ENCODE measurements at regions not wholly inside any gene's neighbourhood (a gene's known extent, or its start where the extent isn't known, plus 50 kb on each side); places are given as distances from the start of the nearest gene placed in this dataset.
"Not testable (repeated sequence)": the region's sequence is repeated elsewhere in the genome, so short reads cannot be mapped to it uniquely, and the experiment has no call there.

DNA sequence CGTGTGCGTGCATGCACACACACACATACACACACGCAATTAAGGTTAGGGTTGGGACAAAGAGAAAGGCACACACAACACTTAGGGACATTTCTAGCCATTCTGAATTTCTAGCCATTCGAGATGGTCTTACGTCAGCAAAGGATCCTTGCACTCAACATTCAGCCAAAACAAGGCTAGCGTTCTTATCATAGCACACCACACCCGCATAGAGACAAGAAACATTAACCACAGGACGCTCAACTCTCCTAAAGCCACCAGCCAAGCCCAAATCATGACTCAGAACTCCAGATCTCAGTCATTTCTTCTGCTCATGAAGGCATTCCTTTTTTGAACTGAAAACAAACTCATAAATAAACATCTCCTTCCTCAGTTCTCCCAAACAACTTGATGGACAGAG is 106.8 kb downstream of the LMO4 start:
- no peak for TF ChIP-seq POLR2A (IDR thresholded peaks at IDR 0.05)
- TF ChIP-seq, protein P1, sequence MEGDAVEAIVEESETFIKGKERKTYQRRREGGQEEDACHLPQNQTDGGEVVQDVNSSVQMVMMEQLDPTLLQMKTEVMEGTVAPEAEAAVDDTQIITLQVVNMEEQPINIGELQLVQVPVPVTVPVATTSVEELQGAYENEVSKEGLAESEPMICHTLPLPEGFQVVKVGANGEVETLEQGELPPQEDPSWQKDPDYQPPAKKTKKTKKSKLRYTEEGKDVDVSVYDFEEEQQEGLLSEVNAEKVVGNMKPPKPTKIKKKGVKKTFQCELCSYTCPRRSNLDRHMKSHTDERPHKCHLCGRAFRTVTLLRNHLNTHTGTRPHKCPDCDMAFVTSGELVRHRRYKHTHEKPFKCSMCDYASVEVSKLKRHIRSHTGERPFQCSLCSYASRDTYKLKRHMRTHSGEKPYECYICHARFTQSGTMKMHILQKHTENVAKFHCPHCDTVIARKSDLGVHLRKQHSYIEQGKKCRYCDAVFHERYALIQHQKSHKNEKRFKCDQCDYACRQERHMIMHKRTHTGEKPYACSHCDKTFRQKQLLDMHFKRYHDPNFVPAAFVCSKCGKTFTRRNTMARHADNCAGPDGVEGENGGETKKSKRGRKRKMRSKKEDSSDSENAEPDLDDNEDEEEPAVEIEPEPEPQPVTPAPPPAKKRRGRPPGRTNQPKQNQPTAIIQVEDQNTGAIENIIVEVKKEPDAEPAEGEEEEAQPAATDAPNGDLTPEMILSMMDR (IDR thresholded peaks at IDR 0.05) = no peak
- no peaks in the 10 kb centered on the region for H3K36me3 ChIP-seq (ENCODE audit: low read depth, missing control alignments)
- peak; percentile 53 for DNase-seq
- peak overlapping the region in 1 of 2 donors; percentile 57 for H3K27ac ChIP-seq
- intact Hi-C loops (cut with DNase I; ENCODE audit: low total_unique reads) = no loop called here
- H3K27me3 ChIP-seq = no peaks in the 10 kb centered on the region
- WGBS, 2 donors = 51 to 61% methylated on average over 8 of the region's 8 CpGs
- H3K4me3 ChIP-seq = no peak overlapping the region
- H3K4me1 ChIP-seq = peaks cover 22% of the 10 kb centered on the region
- H3K9me3 ChIP-seq = no peaks in the 10 kb centered on the region

DNA sequence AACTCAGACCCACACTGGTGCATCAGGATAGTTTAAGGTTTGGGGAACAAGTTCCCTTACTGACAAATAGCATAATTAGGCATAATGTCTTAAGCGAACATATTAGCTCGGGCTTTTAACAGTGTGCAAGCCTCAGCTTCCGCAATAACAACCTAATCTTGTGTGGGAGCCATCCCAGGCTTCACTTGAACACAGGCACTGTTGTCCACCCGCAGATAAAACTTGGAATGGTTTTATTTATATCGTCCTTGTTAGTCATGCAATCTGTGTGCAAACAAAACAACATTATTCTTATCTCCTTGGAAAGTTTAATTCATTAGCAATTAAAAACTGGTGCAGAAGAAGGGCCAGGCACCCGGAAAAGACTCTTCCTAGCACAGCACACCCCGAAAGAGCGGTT is 107.4 kb downstream of the LMO4 start:
- Histone ChIP-seq H3K4me1 (peaks cover 22% of the 10 kb centered on the region), H3K27ac (peak overlapping the region; percentile 32 to 57)
- H3K4me3 ChIP-seq; H3K36me3 ChIP-seq (ENCODE audit: low read depth, missing control alignments); intact Hi-C loops (cut with DNase I; ENCODE audit: low total_unique reads); H3K9me3 ChIP-seq; H3K27me3 ChIP-seq: not testable (repeated sequence)
- DNase-seq = peak; percentile 64
- WGBS, 2 donors = 32 to 42% methylated on average over 8 of the region's 8 CpGs

DNA sequence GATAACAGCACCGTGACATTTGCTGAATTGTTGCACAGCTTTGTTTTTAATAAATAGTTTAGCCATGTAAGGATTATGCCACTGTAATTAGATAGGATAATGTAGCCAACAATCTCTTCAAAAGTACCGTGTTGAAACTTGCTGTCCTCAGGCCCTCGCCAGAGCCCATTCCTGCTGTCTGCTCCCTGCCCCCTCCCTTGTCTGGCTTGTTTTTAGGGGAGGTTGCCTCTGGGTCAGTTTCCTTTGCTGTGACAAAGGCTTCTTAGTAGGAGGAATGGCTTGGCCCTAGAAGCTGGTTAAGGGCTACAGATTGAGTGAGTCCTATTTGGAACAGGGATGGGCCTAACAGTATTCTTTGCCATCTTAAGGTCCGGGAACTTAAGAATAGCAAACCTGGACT is 107.9 kb downstream of the LMO4 start:
- H3K27me3 ChIP-seq = no peaks in the 10 kb centered on the region
- intact Hi-C loops (cut with DNase I; ENCODE audit: low total_unique reads) = no loop called here
- peak overlapping the region; percentile 32 to 57 for H3K27ac ChIP-seq
- WGBS, 2 donors = 30 to 38% methylated on average over 4 of the region's 4 CpGs
- H3K36me3 ChIP-seq (ENCODE audit: low read depth, missing control alignments) = no peaks in the 10 kb centered on the region
- H3K4me1 ChIP-seq = peaks cover 22% of the 10 kb centered on the region
- peak; percentile 72 for DNase-seq
- no peaks in the 10 kb centered on the region for H3K9me3 ChIP-seq
- H3K4me3 ChIP-seq = no peak overlapping the region
- TF ChIP-seq, protein P1 (IDR thresholded peaks at IDR 0.05) = no peak
- no peak for TF ChIP-seq POLR2A (IDR thresholded peaks at IDR 0.05)

DNA sequence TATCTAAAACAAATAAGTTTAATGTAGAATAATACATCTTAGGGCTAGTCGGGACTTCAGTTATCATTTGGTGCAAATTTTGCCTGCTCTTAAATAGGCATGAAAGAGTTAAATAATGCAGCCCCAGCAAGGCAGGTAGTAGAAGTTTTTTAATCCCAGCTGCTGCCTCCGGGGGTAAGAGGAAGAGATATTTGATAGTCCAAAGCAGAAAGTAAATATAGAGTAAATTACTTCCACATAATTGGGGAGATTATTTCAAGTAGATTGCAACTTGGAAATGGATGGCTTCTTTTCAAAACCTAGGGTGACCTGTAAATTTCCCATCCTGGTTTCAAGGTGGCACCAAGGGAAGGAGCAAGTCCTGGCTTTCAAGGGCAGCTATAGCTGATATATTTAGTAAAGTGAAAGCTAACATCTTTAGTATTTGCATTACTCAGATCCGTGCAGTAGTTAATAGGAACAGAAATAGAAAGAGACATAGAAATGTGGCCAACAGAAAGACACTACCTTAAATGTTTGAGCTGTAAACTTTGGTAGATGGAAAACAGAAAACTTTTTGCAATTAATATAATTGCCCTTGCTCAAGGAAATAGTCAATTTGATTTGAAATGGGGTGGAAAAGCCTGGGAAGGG is 109.1 kb downstream of the LMO4 start:
- no peaks in the 10 kb centered on the region for H3K9me3 ChIP-seq
- no peak for TF ChIP-seq POLR2A (IDR thresholded peaks at IDR 0.05)
- TF ChIP-seq, protein P1 (IDR thresholded peaks at IDR 0.05) = no peak
- no peaks in the 10 kb centered on the region for H3K27me3 ChIP-seq
- no peaks in the 10 kb centered on the region for H3K36me3 ChIP-seq (ENCODE audit: low read depth, missing control alignments)
- peaks cover 20% of the 10 kb centered on the region for H3K4me1 ChIP-seq
- 59 to 61% methylated on average over 3 of the region's 3 CpGs for WGBS, 2 donors
- DNase-seq = no peak
- intact Hi-C loops (cut with DNase I; ENCODE audit: low total_unique reads) = no loop called here
- no peak overlapping the region for H3K4me3 ChIP-seq
- peak overlapping the region in 1 of 2 donors; percentile 57 for H3K27ac ChIP-seq

DNA sequence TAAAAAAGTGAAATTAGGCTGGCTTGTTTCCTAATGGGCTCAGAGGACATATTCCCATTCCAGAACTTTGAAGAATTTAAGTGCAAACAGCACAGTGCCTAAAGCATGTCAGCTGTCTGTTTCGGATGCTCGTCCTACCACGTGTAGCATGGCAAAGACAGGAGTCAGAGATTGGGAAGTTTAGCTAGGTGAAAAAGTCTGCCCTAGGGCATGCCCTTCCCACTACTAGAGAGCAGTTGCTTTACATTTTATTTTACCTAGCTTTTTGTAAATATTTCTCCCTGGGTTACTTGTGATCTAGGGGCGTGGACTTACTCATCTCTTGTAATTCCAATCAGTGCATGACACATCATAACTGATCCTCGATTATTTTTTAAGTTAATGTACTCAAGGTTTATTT is 111.1 kb downstream of the LMO4 start:
- DNase-seq = no peak
- Histone ChIP-seq H3K4me3 (no peak overlapping the region), H3K27me3 (no peaks in the 10 kb centered on the region), H3K9me3 (no peaks in the 10 kb centered on the region), H3K4me1 (peaks cover 17% of the 10 kb centered on the region), H3K27ac (no peak overlapping the region), H3K36me3 (ENCODE audit: low read depth, missing control alignments) (no peaks in the 10 kb centered on the region)
- TF ChIP-seq, protein P1 (IDR thresholded peaks at IDR 0.05) = no peak
- TF ChIP-seq POLR2A (IDR thresholded peaks at IDR 0.05) = no peak
- intact Hi-C loops (cut with DNase I; ENCODE audit: low total_unique reads) = no loop called here
- 90 to 97% methylated on average over 5 of the region's 5 CpGs for WGBS, 2 donors

Data from testis (tissue), 2 donors.